Body of pancreas (tissue), 4 donors: ENCODE measurements at regions not wholly inside any gene's neighbourhood (a gene's known extent, or its start where the extent isn't known, plus 50 kb on each side); places are given as distances from the start of the nearest gene placed in this dataset.
"Not testable (repeated sequence)": the region's sequence is repeated elsewhere in the genome, so short reads cannot be mapped to it uniquely, and the experiment has no call there.

Experiments
- POLR2A ChIP-seq, 3 donors: fragments of 450-650 bp; IDR thresholded peaks; one replicate each; pipeline ENCODE4 v1.6.1; 2016; ENCODE audit warnings: antibody characterized with exemption in 3 of 3, mild to moderate bottlenecking in 2 of 3
- TF ChIP-seq, protein P1 (sequence below), 7 experiments: fragments of 450-650 bp in 4 of 7; fragments of 200-600 bp in 3 of 7; sonication (generic) in 3 of 7; IDR thresholded peaks; one replicate each; pipeline ENCODE4 v1.5.1; 2016 to 2019; ENCODE audit warnings: antibody characterized with exemption in 7 of 7

DNA sequence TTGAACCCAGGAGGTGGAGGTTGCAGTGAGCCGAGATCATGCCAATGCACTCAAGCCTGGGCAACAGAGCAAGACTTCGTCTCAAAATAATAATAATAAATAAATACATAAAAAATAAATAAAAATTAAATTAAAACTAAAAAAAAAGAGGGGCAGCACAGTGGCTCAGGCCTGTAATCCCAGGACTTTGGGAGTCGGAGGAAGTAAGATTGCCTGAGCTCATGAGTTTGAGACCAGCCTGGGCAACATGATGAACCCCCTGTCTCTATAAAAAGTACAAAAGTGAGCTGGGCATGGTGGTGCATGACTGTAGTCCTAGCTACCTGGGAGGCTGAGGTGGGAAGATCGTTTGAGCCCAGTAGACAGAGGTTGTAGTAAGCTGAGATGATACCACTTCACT, 4501.5 kb upstream of the OR11H1 start:
- TF ChIP-seq, protein P1, sequence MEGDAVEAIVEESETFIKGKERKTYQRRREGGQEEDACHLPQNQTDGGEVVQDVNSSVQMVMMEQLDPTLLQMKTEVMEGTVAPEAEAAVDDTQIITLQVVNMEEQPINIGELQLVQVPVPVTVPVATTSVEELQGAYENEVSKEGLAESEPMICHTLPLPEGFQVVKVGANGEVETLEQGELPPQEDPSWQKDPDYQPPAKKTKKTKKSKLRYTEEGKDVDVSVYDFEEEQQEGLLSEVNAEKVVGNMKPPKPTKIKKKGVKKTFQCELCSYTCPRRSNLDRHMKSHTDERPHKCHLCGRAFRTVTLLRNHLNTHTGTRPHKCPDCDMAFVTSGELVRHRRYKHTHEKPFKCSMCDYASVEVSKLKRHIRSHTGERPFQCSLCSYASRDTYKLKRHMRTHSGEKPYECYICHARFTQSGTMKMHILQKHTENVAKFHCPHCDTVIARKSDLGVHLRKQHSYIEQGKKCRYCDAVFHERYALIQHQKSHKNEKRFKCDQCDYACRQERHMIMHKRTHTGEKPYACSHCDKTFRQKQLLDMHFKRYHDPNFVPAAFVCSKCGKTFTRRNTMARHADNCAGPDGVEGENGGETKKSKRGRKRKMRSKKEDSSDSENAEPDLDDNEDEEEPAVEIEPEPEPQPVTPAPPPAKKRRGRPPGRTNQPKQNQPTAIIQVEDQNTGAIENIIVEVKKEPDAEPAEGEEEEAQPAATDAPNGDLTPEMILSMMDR (IDR thresholded peaks at IDR 0.05) = not testable (repeated sequence)
- not testable (repeated sequence) for TF ChIP-seq POLR2A (IDR thresholded peaks at IDR 0.05)
